ENCODE measurements at regions not wholly inside any gene's neighbourhood (a gene's known extent, or its start where the extent isn't known, plus 50 kb on each side); places are given as distances from the start of the nearest gene placed in this dataset.

DNA sequence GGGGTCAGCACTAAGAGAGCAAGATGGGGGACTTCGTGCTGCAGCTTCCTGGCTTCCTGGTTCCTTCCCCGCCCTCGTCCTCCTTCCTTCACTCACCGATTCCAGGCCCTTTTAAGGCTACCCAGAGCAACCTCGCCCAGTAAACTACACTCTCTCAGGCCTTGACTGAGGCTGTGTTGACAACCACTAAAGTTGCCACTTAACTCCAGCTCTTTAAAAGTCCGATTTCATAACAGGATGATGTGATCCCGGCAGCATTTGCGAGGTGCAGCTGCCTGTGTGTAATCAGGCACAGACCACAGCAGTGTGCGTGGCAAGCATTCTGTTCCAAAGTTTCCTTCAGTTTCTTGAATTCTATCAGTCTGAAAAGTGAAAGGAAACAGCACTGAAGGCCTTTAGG, 110.6 kb downstream of the RAB11FIP2 start:
- DNase-seq, result no peak
- Histone ChIP-seq H4K20me1 (ENCODE audit: insufficient read depth, low read length) (no peaks in the 10 kb centered on the region), H3K4me1 (ENCODE audit: insufficient read depth, low read length) (no peaks in the 10 kb centered on the region), H3K36me3 (ENCODE audit: insufficient read depth, low read length) (no peaks in the 10 kb centered on the region), H3K9me3 (ENCODE audit: insufficient read depth, low read length, severe bottlenecking) (no peaks in the 10 kb centered on the region), H3K4me3 (ENCODE audit: low read depth in 1 of 2, low read length in 2 of 2) (no peak overlapping the region), H3K79me2 (ENCODE audit: insufficient read depth, low read length) (no peaks in the 10 kb centered on the region), H3K27ac (ENCODE audit: low read length) (no peak overlapping the region), H3K4me2 (ENCODE audit: insufficient read depth, low read length) (no peak overlapping the region), H2AFZ (ENCODE audit: low read depth, low read length) (no peak overlapping the region), H3K27me3 (ENCODE audit: insufficient read depth, low read length, poor library complexity) (no peaks in the 10 kb centered on the region), H3K9ac (ENCODE audit: low read depth, low read length) (no peak overlapping the region)
- TF ChIP-seq EZH2 (IDR thresholded peaks at IDR 0.05; ENCODE audit: borderline replicate concordance, low read depth, low read length, severe bottlenecking), result no peak
- TF ChIP-seq, protein P1, sequence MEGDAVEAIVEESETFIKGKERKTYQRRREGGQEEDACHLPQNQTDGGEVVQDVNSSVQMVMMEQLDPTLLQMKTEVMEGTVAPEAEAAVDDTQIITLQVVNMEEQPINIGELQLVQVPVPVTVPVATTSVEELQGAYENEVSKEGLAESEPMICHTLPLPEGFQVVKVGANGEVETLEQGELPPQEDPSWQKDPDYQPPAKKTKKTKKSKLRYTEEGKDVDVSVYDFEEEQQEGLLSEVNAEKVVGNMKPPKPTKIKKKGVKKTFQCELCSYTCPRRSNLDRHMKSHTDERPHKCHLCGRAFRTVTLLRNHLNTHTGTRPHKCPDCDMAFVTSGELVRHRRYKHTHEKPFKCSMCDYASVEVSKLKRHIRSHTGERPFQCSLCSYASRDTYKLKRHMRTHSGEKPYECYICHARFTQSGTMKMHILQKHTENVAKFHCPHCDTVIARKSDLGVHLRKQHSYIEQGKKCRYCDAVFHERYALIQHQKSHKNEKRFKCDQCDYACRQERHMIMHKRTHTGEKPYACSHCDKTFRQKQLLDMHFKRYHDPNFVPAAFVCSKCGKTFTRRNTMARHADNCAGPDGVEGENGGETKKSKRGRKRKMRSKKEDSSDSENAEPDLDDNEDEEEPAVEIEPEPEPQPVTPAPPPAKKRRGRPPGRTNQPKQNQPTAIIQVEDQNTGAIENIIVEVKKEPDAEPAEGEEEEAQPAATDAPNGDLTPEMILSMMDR (IDR thresholded peaks at IDR 0.05; ENCODE audit: borderline replicate concordance, extremely low read depth, low read length, poor library complexity, severe bottlenecking), result no peak
- ATAC-seq (ENCODE audit: insufficient read depth, low read depth), result no peak

DNA sequence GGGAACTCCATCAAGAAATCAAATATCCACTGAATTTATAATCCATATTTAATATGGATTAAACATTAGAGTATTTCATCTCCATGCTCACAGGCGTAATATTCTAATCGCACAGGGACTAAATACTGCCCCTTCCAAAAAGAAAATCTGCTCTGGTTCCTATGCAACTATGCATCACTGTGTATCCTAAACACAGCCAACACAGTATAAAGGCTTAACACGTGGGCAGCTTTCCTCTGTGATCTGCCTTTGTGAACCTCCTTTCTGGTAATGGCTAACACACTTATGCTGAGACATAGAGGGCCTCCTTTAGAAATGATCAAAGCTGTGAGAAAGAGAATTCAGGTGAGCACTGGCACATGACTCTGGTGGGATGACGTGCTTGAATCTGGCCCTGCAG, 110.2 kb downstream of the RAB11FIP2 start:
- Histone ChIP-seq H3K9ac (ENCODE audit: low read depth, low read length) (no peak overlapping the region), H4K20me1 (ENCODE audit: insufficient read depth, low read length) (no peaks in the 10 kb centered on the region), H3K4me1 (ENCODE audit: insufficient read depth, low read length) (no peaks in the 10 kb centered on the region), H3K79me2 (ENCODE audit: insufficient read depth, low read length) (no peaks in the 10 kb centered on the region), H3K4me3 (ENCODE audit: low read depth in 1 of 2, low read length in 2 of 2) (no peak overlapping the region), H3K9me3 (ENCODE audit: insufficient read depth, low read length, severe bottlenecking) (no peaks in the 10 kb centered on the region), H2AFZ (ENCODE audit: low read depth, low read length) (no peak overlapping the region), H3K36me3 (ENCODE audit: insufficient read depth, low read length) (no peaks in the 10 kb centered on the region), H3K27me3 (ENCODE audit: insufficient read depth, low read length, poor library complexity) (no peaks in the 10 kb centered on the region), H3K27ac (ENCODE audit: low read length) (no peak overlapping the region), H3K4me2 (ENCODE audit: insufficient read depth, low read length) (no peak overlapping the region)
- DNase-seq (no peak), ATAC-seq (ENCODE audit: insufficient read depth, low read depth) (no peak)
- TF ChIP-seq EZH2 (IDR thresholded peaks at IDR 0.05; ENCODE audit: borderline replicate concordance, low read depth, low read length, severe bottlenecking), result no peak
- TF ChIP-seq, protein P1 (IDR thresholded peaks at IDR 0.05; ENCODE audit: borderline replicate concordance, extremely low read depth, low read length, poor library complexity, severe bottlenecking), result no peak

DNA sequence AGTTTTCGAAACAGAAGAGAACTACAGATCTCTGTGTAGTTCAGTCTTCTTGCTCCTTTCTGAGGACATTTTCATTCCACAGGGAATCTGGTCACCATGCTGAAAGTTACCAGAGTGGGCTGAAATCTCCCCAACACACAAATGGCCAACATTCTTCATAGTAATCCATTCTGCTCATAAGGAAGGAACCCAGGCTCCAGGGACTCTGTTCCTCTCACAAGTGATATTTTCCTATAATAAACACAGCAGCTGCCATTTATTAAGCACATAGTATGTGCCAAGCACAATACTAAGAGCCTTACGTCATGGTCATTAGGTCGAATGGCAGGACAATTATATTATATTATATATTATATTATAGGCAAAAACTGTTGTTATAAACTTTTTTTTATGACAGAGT, 109.8 kb downstream of the RAB11FIP2 start:
- H3K79me2 ChIP-seq (ENCODE audit: insufficient read depth, low read length), result no peaks in the 10 kb centered on the region
- H2AFZ ChIP-seq (ENCODE audit: low read depth, low read length), result no peak overlapping the region
- H3K4me1 ChIP-seq (ENCODE audit: insufficient read depth, low read length), result no peaks in the 10 kb centered on the region
- peaks cover 1% of the 10 kb centered on the region for H3K27me3 ChIP-seq (ENCODE audit: insufficient read depth, low read length, poor library complexity)
- H3K9me3 ChIP-seq (ENCODE audit: insufficient read depth, low read length, severe bottlenecking), result no peaks in the 10 kb centered on the region
- H3K4me3 ChIP-seq (ENCODE audit: low read depth in 1 of 2, low read length in 2 of 2), result no peak overlapping the region
- ATAC-seq (ENCODE audit: insufficient read depth, low read depth) (no peak), DNase-seq (no peak)
- H3K9ac ChIP-seq (ENCODE audit: low read depth, low read length), result no peak overlapping the region
- no peak overlapping the region for H3K27ac ChIP-seq (ENCODE audit: low read length)
- no peak for TF ChIP-seq EZH2 (IDR thresholded peaks at IDR 0.05; ENCODE audit: borderline replicate concordance, low read depth, low read length, severe bottlenecking)
- TF ChIP-seq, protein P1 (IDR thresholded peaks at IDR 0.05; ENCODE audit: borderline replicate concordance, extremely low read depth, low read length, poor library complexity, severe bottlenecking), result no peak
- H3K36me3 ChIP-seq (ENCODE audit: insufficient read depth, low read length), result no peaks in the 10 kb centered on the region
- no peaks in the 10 kb centered on the region for H4K20me1 ChIP-seq (ENCODE audit: insufficient read depth, low read length)
- H3K4me2 ChIP-seq (ENCODE audit: insufficient read depth, low read length), result no peak overlapping the region

DNA sequence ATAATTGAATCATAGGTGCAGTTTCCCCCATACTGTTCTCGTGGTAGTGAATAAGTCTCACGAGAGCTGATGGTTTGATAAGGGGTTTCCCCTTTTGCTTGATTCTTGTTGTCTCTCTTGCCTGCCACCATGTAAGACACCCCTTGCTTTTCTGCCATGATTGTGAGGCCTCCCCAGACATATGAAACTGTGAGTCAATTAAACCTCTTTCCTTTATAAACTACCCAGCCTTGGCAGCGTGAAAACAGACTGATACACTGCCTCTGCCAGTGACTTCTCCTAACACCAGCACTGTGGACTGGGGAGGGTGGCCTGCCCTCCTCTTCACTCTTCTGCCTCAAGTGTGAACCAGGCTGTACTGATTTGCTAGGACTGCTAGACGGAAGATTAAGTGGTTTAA, 108.6 kb downstream of the RAB11FIP2 start:
- Histone ChIP-seq H3K4me3 (ENCODE audit: low read depth in 1 of 2, low read length in 2 of 2) (no peak overlapping the region), H2AFZ (ENCODE audit: low read depth, low read length) (no peak overlapping the region), H3K9me3 (ENCODE audit: insufficient read depth, low read length, severe bottlenecking) (no peaks in the 10 kb centered on the region), H4K20me1 (ENCODE audit: insufficient read depth, low read length) (no peaks in the 10 kb centered on the region), H3K36me3 (ENCODE audit: insufficient read depth, low read length) (no peaks in the 10 kb centered on the region), H3K27me3 (ENCODE audit: insufficient read depth, low read length, poor library complexity) (peaks cover 4% of the 10 kb centered on the region), H3K4me1 (ENCODE audit: insufficient read depth, low read length) (no peaks in the 10 kb centered on the region), H3K27ac (ENCODE audit: low read length) (no peak overlapping the region), H3K79me2 (ENCODE audit: insufficient read depth, low read length) (no peaks in the 10 kb centered on the region), H3K4me2 (ENCODE audit: insufficient read depth, low read length) (no peak overlapping the region), H3K9ac (ENCODE audit: low read depth, low read length) (no peak overlapping the region)
- no peak for ATAC-seq (ENCODE audit: insufficient read depth, low read depth)
- TF ChIP-seq, protein P1 (IDR thresholded peaks at IDR 0.05; ENCODE audit: borderline replicate concordance, extremely low read depth, low read length, poor library complexity, severe bottlenecking), result no peak
- TF ChIP-seq EZH2 (IDR thresholded peaks at IDR 0.05; ENCODE audit: borderline replicate concordance, low read depth, low read length, severe bottlenecking), result no peak
- DNase-seq, result no peak
